GM12878 (cell line): ENCODE measurements at regions not wholly inside any gene's neighbourhood (a gene's known extent, or its start where the extent isn't known, plus 50 kb on each side); places are given as distances from the start of the nearest gene placed in this dataset.

ENCODE experiments used
- ATAC-seq: fragments of 200-7000 bp; cut with Tn5 transposase; 3 replicates; pipeline ENCODE4 v1.9.1; 2020; ENCODE audit warnings: mild to moderate bottlenecking, moderate library complexity
- BruUV-seq: library from RNA; stranded (reverse); fragments of 400-500 nt; replicated peaks from 2 replicates; lab custom pipeline; 2021; lab: Mats Ljungman, UMichigan
- CTCF ChIA-PET: fragments of 300-600 bp; sonication (Branson Sonifier 250); formaldehyde crosslinking; extraction: SDS; loops from one replicate; lab custom pipeline; 2021; ENCODE audit warnings: inconsistent platforms; lab: Yijun Ruan, JAX
- POLR2A ChIA-PET: fragments of 350-600 bp; formaldehyde crosslinking; extraction: SDS; loops from one replicate; lab custom pipeline; 2021; ENCODE audit warnings: inconsistent platforms; lab: Charles Lee
- RAD21 ChIA-PET: fragments of 300-600 bp; sonication (Branson Sonifier 250); formaldehyde crosslinking; loops from one replicate; lab custom pipeline; 2023; ENCODE audit warnings: antibody characterized with exemption; ENCODE audit not compliant: unreplicated experiment; lab: Charles Lee
- SMC1A ChIA-PET: fragments of 300-600 bp; sonication (Branson Sonifier 250); formaldehyde crosslinking; loops from one replicate; lab custom pipeline; 2023; ENCODE audit not compliant: unreplicated experiment, uncharacterized antibody; lab: Charles Lee
- DNase-seq: peaks from one replicate; pipeline ENCODE4 v3.0.0-alpha.2; 2011; ENCODE audit warnings: low read depth, low spot score
- FAIRE-seq: peaks from 3 replicates; lab custom pipeline; 2011; peaks lifted over from hg19 to GRCh38; lab: Jason Lieb, UNC
- H2AFZ ChIP-seq: 2 replicates; pipeline ENCODE4 v1.6.0; 2011; ENCODE audit warnings: low read depth, low read length, control low read depth; ENCODE audit not compliant: control insufficient read depth
- H3K27ac ChIP-seq: 2 replicates; pipeline ENCODE4 v1.5.1; 2011; ENCODE audit warnings: control low read depth; ENCODE audit not compliant: control insufficient read depth, insufficient read depth
- H3K27me3 ChIP-seq, 2 experiments: replicated peaks in 1 of 2; 2 replicates each; pipeline versions ENCODE4 v1.6.0 to v1.6.1; 2011; ENCODE audit warnings: low read length in 1 of 2; ENCODE audit not compliant: control insufficient read depth in 2 of 2, insufficient read depth in 2 of 2
- H3K36me3 ChIP-seq, 2 experiments: 2 replicates each; pipeline ENCODE4 v1.5.1; 2011; ENCODE audit warnings: low read length in 1 of 2; ENCODE audit not compliant: control insufficient read depth in 2 of 2, insufficient read depth in 2 of 2
- H3K4me1 ChIP-seq: 2 replicates; pipeline ENCODE4 v1.6.1; 2011; ENCODE audit warnings: mild to moderate bottlenecking, low read length, moderate library complexity, mixed read lengths; ENCODE audit not compliant: control insufficient read depth, insufficient read depth
- H3K4me2 ChIP-seq: 2 replicates; pipeline ENCODE4 v1.6.0; 2011; ENCODE audit warnings: control low read depth; ENCODE audit not compliant: control insufficient read depth, insufficient read depth
- H3K4me3 ChIP-seq: fragments of 200-600 bp; sonication (generic); 2 replicates; pipeline ENCODE4 v1.5.1; 2016
- H3K79me2 ChIP-seq: 2 replicates; pipeline ENCODE4 v1.6.0; 2011; ENCODE audit warnings: low read length; ENCODE audit not compliant: control insufficient read depth, insufficient read depth
- H3K9ac ChIP-seq: 2 replicates; pipeline ENCODE4 v1.8.0; 2011; ENCODE audit warnings: low read length, control low read depth, mixed read lengths; ENCODE audit not compliant: control insufficient read depth, insufficient read depth
- H3K9me3 ChIP-seq: replicated peaks from 3 replicates; pipeline ENCODE4 v1.5.1; 2011; ENCODE audit warnings: mild to moderate bottlenecking, low read length; ENCODE audit not compliant: control insufficient read depth, insufficient read depth
- H4K20me1 ChIP-seq: 2 replicates; pipeline ENCODE4 v1.6.0; 2011; ENCODE audit not compliant: control insufficient read depth, insufficient read depth
- BCLAF1 ChIP-seq: fragments of 450-650 bp; IDR thresholded peaks from 2 replicates; pipeline ENCODE4 v1.6.1; 2017; ENCODE audit warnings: antibody characterized with exemption, mild to moderate bottlenecking, moderate library complexity
- BRCA1 ChIP-seq: IDR thresholded peaks from 2 replicates; pipeline ENCODE4 v1.6.1; 2011; ENCODE audit warnings: low read depth, low read length, improper control_type of control experiment
- CBFB ChIP-seq: IDR thresholded peaks from 2 replicates; pipeline ENCODE4 v1.6.1; 2016; ENCODE audit warnings: antibody characterized with exemption, low read depth
- CHD2 ChIP-seq: IDR thresholded peaks from 2 replicates; pipeline ENCODE4 v1.6.1; 2011; ENCODE audit warnings: low read depth, low read length, improper control_type of control experiment, borderline replicate concordance
- STAT3 ChIP-seq: IDR thresholded peaks from 2 replicates; pipeline ENCODE4 v1.6.1; 2011; ENCODE audit warnings: low read depth, low read length, improper control_type of control experiment
- USF1 ChIP-seq: IDR thresholded peaks from 2 replicates; pipeline ENCODE4 v1.6.1; 2011; ENCODE audit warnings: borderline replicate concordance, low read depth, mild to moderate bottlenecking, moderate library complexity, mixed read lengths, low read length; ENCODE audit not compliant: insufficient read depth; ENCODE audit errors: extremely low read length
- WGBS: methylation state at CpG from one replicate; pipeline ENCODE4 v1.1.6; 2016; ENCODE audit warnings: low lambda C conversion rate; ENCODE audit not compliant: insufficient replicate concordance, insufficient coverage; ENCODE audit errors: missing lambda C conversion rate; 5-methylcytosine and 5-hydroxymethylcytosine counted together
- in situ Hi-C: fragments of 300-500 bp; cut with MboI; formaldehyde crosslinking; loops from 9 replicates; pipeline ENCODE4 v1.14.3; 2018; ENCODE audit warnings: mixed read lengths
- intact Hi-C: fragments of 100-400 bp; cut with micrococcal nuclease; formaldehyde crosslinking; loops from one replicate; pipeline ENCODE4 v1.14.2; 2022; ENCODE audit not compliant: unreplicated experiment

DNA sequence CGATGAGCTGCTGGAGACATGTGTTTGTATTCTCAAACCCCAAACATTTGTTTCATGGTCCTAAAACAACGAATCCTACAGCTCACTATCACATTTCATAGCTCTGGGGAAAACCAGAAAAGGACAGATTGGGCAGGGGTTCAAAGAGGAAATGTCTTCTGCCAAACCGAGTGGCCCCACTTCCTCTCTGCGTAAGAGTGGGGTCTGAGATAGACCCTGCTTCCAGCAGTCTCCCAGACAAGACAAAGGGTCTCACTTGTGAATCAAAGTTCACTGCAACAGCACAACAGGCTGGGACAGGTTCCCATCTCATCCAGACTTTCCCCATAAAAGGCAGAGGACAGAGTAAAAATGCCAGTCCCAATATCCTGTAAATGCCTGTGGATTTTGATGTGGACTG lies 276.2 kb upstream of the SLC24A2 start:
- ChIA-PET CTCF (no interaction called here), SMC1A (no interaction called here), POLR2A (no interaction called here), RAD21 (no interaction called here)
- no peaks in the 10 kb centered on the region for H3K27me3 ChIP-seq
- H3K4me2 ChIP-seq = no peak overlapping the region
- no peaks in the 10 kb centered on the region for H3K36me3 ChIP-seq
- no peak overlapping the region for H3K9ac ChIP-seq
- BruUV-seq = no TSS peak
- no peaks in the 10 kb centered on the region for H3K4me1 ChIP-seq
- TF ChIP-seq USF1 = no peak
- TF ChIP-seq CHD2 = no peak
- no peak for TF ChIP-seq BRCA1
- TF ChIP-seq CBFB = no peak
- in situ Hi-C loops (no loop called here), intact Hi-C loops (no loop called here)
- no peaks in the 10 kb centered on the region for H4K20me1 ChIP-seq
- DNase-seq (no peak), ATAC-seq (no peak), FAIRE-seq (no peak)
- H3K79me2 ChIP-seq = no peaks in the 10 kb centered on the region
- no peak overlapping the region for H3K27ac ChIP-seq
- H2AFZ ChIP-seq = no peak overlapping the region
- 7% methylated on average over 4 of the region's 4 CpGs for WGBS
- H3K4me3 ChIP-seq = no peak overlapping the region
- H3K9me3 ChIP-seq = no peaks in the 10 kb centered on the region

- ChIA-PET RAD21 (no interaction called here), POLR2A (no interaction called here), CTCF (no interaction called here), SMC1A (interaction anchor here (0.6 kb wide), 1 partner anchor 154 kb away, joined by 4 read pairs; no protein-coding TSS in a partner anchor)
- TF ChIP-seq STAT3 (no peak), BCLAF1 (no peak)
- no TSS peak for BruUV-seq
- no peak overlapping the region for H3K27ac ChIP-seq
- H3K27me3 ChIP-seq = no peaks in the 10 kb centered on the region; a peak in 1 of 4 replicates
- H3K9ac ChIP-seq = no peak overlapping the region
- no peaks in the 10 kb centered on the region for H4K20me1 ChIP-seq
- H3K36me3 ChIP-seq = no peaks in the 10 kb centered on the region
- WGBS = 0% methylated on average over 1 of the region's 1 CpG
- H3K9me3 ChIP-seq = no peaks in the 10 kb centered on the region
- in situ Hi-C loops = no loop called here
- H3K79me2 ChIP-seq = no peaks in the 10 kb centered on the region
- H2AFZ ChIP-seq = no peak overlapping the region
- FAIRE-seq (no peak), DNase-seq (no peak), ATAC-seq (no peak)
- no peak overlapping the region for H3K4me3 ChIP-seq
- H3K4me2 ChIP-seq = no peak overlapping the region
- intact Hi-C loops = no loop called here
- no peaks in the 10 kb centered on the region for H3K4me1 ChIP-seq
These were observed 265.9 kb upstream of the SLC24A2 start for GRCh38 chr9:20054734-20055133.
